Fibroblast of lung (primary cell): ENCODE measurements at regions not wholly inside any gene's neighbourhood (a gene's known extent, or its start where the extent isn't known, plus 50 kb on each side); places are given as distances from the start of the nearest gene placed in this dataset.

Experiments
- CTCF ChIP-seq, 2 donors: IDR thresholded peaks in 1 of 2; conservative IDR thresholded peaks in 1 of 2; 1 replicate in 1 of 2; 2 replicates in 1 of 2; pipeline ENCODE4 v1.5.1; 2011 to 2012; ENCODE audit warnings: low read length in 2 of 2, control low read depth in 1 of 2, inconsistent platforms in 1 of 2, low read depth in 1 of 2, mild to moderate bottlenecking in 1 of 2
- EZH2 ChIP-seq: IDR thresholded peaks from 2 replicates; pipeline ENCODE4 v1.5.1; 2012; ENCODE audit warnings: low read length, control low read depth, mild to moderate bottlenecking; ENCODE audit errors: missing control alignments

DNA sequence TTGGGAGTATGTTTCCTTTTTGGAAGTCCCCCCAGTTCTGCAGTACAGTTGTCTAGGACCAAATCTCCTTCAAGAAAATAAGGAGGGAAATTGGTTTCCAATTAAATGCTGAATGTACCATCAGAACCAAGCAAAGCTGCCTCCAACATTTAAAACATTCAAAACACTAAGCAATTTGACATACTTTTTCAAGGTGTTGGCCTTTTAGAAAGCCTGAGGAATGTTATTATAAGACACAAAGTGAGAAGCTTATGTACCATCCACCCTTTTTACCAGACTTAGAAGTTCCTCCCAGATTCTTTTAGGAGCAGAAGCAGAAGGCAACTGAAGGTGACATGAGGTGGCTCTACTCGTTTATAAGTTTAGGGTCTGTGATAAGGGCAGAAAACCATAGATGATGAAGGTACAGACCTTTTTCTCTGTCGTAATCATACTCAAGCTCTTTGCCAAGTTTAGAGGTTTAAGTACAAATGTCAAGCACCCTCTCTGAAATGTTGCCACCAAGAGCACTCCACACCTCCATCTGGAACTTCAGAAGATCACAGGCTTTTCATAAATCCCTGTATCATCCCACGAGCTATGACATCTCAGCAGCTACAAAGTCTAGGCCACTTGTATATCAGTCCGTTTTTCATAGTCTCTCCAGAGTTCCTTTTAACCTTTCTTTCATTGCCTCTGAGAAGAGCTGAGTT lies 282.5 kb upstream of the THBS1 start:
- no peak for TF ChIP-seq CTCF (conservative IDR thresholded peaks at IDR 0.05 in 1 of 2, IDR thresholded peaks at IDR 0.05 in 1 of 2; ENCODE audit: low read depth in 1 of 2, low read length in 2 of 2)
- no peak for TF ChIP-seq EZH2
